Activated T-helper 1 cell treated with Interleukin-2 at 50 U/mL for 16 hours (primary cell): ENCODE measurements at regions not wholly inside any gene's neighbourhood (a gene's known extent, or its start where the extent isn't known, plus 50 kb on each side); places are given as distances from the start of the nearest gene placed in this dataset.

Experiments used
- DNase-seq: peaks from one replicate; pipeline ENCODE4 v3.0.0-alpha.2; 2020; ENCODE audit warnings: low read depth

- DNase-seq: no peak
Measured at GRCh38 chr5:135218790-135219568, 180.1 kb downstream of the MACROH2A1 start.

- DNase-seq: no peak
Measured at GRCh38 chr5:135218486-135218755, 180.6 kb downstream of the MACROH2A1 start.

GRCh38 chr5:135217669-135218485, 181.2 kb downstream of the MACROH2A1 start:
- DNase-seq: no peak

GRCh38 chr5:135216471-135217343, 182.3 kb downstream of the MACROH2A1 start:
- DNase-seq: no peak

- no peak for DNase-seq
Measured at GRCh38 chr5:135215617-135216470, 181.8 kb upstream of the PITX1 start.

GRCh38 chr5:135214897-135215616, 181.0 kb upstream of the PITX1 start:
- DNase-seq: no peak

- DNase-seq: no peak
Measured at GRCh38 chr5:135213466-135214239, 179.6 kb upstream of the PITX1 start.

GRCh38 chr5:135213027-135213386, 179.0 kb upstream of the PITX1 start:
- DNase-seq: no peak

- no peak for DNase-seq
Measured at GRCh38 chr5:135212361-135213026, 178.5 kb upstream of the PITX1 start.

- no peak for DNase-seq
Measured at GRCh38 chr5:135211791-135212190, 177.8 kb upstream of the PITX1 start.

GRCh38 chr5:135211083-135211790, 177.2 kb upstream of the PITX1 start:
- DNase-seq: no peak

- no peak for DNase-seq
Measured at GRCh38 chr5:135210286-135211055, 176.4 kb upstream of the PITX1 start.

GRCh38 chr5:135208903-135209721, 175.1 kb upstream of the PITX1 start:
- DNase-seq: no peak

GRCh38 chr5:135208555-135208902, 174.5 kb upstream of the PITX1 start:
- DNase-seq: no peak

GRCh38 chr5:135207866-135208265, 173.8 kb upstream of the PITX1 start:
- DNase-seq: no peak

GRCh38 chr5:135206862-135207261, 172.8 kb upstream of the PITX1 start:
- DNase-seq: no peak

- DNase-seq: no peak
Measured at GRCh38 chr5:135205632-135206349, 171.8 kb upstream of the PITX1 start.
